AML-193 (cell line): ENCODE measurements at regions not wholly inside any gene's neighbourhood (a gene's known extent, or its start where the extent isn't known, plus 50 kb on each side); places are given as distances from the start of the nearest gene placed in this dataset.

Source experiments
- DNase-seq, 2 experiments: peaks; one replicate each; lab custom pipeline; 2025; lab: John Stamatoyannopoulos, UW

DNA sequence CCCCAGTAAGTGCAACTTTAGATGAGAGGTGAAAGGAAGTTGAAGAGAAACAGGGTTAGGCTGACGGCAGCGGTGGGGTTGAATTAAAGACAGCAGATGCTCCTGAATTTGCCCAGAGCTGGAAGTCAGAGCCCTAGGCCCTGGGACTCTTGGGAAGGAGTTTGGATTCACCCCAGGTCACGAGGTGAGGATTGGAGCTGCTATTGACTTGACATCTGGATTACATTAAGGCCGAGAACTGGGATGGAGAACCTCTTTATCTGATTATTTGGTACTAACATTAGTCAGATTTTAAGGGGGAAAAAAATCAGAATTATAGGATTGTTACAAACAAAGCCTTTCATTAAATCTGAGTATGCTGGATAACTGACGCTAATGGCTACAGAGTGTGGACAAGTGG is 367.2 kb downstream of the ZNF536 start:
- no peak for DNase-seq

DNA sequence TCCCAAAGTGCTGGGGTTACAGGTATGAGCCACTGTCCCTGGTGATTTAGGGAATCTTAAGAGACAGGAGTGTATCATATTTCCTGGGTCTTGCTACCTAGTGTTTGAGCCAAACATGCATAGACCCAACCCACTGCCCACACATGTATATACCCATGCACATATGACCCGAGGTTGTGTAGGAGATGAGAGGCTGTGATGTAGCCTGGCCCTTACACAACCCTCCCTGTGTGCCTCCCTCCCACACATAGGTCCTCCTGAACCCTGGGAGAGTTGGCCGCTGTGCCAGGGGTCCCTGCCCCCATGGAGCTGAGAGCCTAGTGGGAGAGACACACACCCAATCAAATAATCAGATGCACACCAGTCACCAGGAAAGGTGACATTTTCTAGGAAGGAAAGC is 365.9 kb downstream of the ZNF536 start:
- DNase-seq = no peak

DNA sequence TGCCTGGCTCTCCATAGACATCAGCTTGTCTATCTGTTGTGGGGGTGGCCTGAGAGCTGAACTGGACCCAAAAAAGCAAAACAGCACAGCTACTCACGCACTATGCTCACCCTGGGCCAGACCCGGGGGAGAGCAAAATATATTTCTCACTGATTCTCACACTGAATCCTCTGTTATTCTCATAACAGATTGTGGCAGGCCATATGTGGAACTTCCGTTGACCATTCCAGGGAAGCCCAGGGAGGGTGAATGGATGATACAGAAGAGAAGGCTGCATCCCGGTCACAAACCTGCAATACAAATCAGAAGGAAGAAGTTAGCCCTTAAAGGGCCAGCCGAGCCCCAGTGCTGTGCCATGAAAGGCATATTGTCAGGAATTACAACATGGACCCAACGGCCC is 362.5 kb downstream of the ZNF536 start:
- no peak for DNase-seq

DNA sequence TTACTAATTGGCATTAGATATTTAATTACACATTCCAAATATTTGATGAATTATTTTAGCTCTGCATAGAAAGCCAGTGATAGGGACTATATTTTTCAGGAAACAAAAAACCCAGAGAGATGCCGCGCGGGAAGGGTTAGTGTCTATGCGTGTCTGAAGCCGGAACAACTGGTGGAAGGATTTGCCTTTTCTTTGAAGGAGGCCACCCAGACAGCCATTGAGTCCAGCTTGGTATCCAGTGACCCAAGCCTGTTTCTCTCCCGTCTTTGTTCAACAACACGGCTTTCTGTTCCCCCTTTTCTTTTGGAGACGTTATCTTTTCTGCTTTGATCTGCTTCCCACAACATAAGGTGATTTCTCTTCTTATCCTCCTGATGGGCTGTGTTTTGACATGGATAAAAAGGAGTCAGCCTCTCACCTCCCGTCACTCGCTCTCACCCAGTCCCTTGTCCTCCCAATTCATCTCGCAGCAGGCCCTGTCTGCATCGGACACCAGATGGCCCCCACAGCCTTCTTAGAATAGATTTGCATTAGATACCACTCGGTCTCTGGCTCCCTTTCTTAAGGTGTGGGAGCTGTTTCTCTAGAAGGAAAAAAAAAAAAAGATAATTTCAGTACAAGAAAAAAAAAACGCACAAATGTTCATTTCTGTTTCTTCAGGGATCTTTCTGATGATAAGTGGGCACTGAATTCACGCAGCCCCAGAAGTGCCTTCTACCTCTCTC is 361.8 kb downstream of the ZNF536 start:
- no peak for DNase-seq

DNA sequence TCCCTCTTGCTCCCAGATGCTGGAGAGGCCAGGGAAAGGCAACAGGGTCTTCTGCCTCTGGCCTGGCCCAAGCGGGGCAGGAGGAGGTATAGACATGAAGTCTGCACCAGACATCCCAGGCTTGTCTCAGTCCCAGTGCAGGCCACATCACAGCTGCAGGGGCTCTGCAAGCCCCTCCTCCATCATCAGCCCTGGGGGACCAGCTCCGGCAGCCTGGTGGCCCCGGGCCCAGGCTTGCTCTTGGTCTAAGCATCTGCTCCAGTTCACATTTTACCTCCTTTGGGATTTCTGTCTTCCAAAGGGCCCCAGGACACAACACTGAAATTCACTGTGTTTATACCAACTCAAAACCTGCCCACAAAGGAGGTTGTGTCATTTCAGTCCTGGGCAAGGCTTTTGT is 359.4 kb downstream of the ZNF536 start:
- no peak for DNase-seq

DNA sequence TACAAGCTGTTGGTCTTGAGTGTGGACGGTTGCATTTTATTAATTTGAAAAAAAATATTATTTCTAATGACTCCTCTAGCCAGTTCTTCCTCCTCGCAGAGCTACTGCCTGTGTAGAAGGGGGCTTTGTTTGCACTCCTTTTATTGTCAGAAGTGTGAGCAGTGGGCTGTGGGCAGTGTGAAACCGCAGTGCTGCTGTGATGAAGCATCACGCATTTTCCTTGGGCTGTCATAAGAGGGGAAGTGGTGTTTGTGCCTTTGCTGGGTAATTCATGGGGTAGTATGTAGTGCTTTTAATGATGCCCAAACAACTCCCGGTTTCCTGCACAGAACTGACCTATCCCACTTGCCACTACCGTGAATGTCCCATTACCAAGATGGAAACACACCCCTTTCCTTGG is 357.3 kb downstream of the ZNF536 start:
- DNase-seq = no peak

DNA sequence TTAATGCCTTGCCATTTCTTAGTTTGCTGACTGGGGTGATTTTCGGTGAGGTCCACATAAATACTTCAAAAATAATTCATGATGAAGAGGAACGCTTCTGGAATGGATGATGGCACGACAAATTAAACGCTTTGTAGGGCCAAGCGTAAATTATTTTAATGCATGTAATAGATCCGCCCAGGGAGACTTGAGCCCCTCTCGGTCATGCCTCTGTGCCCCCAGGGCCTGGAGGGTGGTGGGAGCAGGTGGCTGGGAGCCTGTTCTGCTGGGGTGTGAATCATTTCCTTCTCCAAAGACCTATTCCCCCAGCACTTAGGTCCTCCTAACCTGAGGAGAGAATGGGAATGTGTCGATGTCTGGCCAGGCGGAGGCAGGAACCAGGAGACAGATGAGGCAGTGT is 350.6 kb downstream of the ZNF536 start:
- no peak for DNase-seq

DNA sequence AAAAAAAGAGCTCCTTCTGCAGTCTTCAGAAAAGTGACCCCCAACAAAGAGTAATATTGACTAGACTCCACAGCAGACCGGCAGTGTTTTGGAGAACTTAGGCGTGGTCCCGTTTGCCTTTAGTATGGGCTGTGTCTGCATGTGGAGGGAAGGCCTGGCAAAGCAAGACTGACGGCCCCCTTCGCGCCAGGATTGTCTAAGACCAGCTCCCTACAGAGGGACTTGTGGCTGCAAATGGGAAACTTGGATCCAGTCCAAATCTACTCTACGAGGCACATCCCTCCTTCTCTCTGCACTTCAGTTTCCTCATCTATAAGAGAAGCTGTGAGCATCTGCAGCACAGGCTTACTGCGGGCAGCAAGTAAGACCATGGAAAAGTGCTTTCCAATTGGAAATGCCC is 350.0 kb downstream of the ZNF536 start:
- DNase-seq = no peak

DNA sequence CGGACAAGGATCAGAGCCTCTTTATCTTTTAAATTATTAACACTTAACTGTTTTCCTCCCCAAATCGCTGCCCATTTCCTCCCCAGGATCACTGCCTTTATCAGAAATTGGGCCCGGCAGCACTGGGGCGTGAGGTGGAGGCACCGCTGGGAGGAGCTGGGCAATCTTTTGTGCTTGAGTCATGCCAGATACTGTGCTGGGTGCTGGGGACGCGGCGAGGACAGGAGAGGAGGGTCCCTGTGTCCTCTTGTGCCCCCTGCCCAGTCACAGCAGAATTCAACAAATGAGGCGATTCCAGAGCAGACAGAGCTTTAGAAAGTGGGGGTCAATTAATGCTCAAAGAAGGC is 347.8 kb downstream of the ZNF536 start:
- no peak for DNase-seq

DNA sequence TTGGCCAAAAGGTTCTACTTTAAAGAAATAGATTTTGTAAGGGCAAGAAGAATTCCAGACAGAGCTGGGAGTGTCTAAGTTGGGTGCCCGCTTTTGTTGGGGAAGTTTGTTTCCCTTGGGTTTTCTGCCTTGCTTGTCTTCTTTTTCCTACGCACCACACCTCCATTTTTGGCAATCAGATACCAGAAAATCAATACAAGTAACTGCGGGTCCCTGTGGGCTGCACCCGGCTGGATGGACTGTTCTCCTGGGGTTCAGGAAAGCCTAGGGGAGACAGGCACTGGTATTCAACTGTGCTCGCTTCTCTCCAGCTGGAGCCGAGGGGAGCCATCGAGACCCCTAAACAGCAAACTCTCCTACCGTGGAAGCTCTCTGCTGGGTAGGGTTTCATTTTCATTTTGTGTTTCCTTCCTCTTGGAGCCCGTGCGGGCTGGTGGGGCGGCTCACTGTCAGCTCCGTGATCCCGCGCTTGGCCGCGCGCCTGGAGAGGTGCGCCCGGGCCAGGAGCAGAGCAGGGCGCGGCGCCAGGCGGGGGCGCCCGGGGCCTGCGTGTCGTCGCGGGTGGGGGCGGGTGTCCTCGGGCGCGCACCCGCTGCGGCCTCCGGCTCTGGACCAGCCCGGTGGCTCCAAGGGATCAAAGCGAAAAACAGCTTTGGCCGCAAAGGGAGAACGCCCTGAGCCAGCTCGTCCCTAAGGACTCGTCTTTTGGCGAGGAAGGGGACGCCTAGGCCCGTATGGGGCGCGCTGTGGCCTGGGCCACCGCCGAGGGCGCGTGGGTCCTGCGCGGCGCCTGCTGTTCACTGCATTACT is 347.2 kb downstream of the ZNF536 start:
- DNase-seq = no peak

DNA sequence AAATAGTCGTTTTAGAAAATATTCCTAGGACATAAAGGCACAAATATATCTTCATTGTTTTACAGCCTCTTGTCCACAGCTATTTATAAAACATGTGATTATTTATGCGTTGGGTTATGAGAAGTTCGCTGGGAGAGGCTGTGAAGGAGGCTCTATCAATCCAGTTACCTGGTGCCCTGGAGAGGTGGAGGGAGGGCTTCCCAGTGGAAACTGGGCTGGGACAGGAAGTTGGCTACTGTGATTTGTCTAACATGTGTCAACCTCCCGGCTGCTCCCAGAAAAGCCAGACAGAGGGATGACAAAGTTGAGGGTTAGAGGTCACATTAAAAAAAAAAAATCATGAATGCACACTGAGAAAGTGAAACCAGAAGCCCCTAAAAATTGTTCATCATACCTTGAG is 346.5 kb downstream of the ZNF536 start:
- no peak for DNase-seq

DNA sequence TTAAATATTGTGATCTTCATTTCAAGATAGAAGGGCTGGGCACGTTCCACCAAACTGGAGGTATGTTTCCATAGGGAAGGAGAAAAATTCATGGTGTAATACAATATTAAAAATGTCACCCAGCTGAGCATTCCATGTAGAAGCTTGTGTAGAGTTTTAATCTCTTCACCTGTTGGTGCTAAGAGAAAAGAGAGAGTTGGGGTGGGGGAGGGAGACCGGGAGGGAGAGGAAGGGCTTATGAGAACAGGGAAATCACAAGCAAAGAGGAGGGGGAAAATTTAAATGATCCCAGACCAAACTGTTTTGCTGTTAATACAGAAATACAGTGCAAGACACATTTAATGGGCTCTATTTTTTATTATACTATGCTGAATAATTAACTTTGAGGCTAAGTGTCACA is 345.8 kb downstream of the ZNF536 start:
- DNase-seq = no peak

DNA sequence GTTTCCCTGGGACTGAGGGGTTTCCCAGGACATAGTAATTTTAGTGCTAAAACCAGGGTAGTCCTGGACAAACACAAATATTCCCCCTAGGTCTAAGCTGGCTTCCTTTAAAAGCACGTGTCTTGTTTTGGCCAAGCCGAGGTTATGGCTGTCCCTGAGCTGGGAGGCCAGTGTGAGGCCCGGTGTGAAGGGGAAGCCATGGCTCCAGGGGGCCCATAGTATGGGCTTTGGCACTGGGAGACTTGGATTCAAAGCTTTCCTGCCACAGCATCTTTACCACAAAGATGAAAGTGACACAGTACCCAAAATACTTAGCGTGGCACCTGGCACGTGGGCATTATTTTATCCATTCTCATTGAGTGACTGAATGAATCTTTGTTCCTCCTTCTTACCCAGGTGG is 345.2 kb downstream of the ZNF536 start:
- no peak for DNase-seq

DNA sequence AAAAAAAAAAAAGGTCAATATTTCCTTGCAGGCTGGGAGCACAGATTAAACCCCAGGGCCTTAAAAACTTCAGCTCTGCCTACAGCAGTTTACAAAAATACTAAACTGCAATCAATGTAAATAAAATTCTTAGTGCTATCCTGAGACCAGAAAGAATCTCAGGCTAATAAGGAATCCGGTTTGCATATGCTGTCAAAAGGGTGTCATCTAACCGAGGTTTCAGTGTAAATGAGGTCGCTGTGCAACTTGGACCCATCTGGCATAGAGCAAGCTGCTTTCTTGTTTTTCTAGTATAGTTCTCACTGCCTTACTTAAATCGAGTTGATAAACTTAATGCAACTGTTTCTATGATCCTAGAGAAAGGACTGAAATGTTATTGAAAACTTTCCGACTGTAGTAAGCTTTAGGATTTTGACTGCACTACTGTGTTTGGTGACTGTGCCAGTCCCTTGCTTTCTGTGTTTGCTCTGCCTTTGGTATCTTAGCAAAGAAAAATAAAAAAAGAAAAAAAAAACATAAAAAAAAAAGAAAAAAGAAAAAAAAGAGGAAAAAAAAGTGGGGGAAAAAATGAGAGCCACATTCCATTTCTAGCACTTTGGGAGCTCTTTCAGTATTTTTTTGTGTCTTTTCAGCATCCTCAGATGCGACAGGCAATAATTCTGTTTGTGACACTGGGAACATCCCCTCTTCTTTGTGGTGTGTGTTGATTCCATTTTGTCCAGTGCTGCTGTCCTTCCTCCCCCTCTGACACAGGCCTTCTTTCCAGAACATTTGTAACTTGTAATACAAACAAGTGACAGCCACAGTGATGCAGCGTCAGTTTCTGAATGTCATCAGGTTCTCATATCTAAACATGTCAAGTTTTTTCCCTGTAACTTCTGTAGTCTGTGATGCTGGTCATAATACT is 340.5 kb downstream of the ZNF536 start:
- DNase-seq = no peak

DNA sequence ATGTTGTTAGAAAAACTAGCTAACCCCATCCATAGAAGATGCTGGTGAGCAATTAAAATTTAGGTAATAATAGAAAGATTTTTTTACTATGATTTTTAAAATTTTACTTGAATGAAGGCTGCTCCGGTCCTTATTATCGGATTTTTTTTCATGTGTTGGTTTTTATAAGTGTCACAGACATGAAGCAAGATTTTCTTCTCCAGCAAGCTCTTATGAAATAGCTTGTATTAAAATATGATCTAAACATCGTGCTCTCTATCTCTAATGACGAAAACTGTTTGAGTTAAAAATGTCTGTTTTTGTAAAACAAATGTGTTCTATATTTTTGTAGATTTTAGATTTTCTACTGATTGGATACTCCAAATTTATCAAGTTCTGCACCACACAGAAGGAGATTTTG is 339.6 kb downstream of the ZNF536 start:
- DNase-seq = no peak

DNA sequence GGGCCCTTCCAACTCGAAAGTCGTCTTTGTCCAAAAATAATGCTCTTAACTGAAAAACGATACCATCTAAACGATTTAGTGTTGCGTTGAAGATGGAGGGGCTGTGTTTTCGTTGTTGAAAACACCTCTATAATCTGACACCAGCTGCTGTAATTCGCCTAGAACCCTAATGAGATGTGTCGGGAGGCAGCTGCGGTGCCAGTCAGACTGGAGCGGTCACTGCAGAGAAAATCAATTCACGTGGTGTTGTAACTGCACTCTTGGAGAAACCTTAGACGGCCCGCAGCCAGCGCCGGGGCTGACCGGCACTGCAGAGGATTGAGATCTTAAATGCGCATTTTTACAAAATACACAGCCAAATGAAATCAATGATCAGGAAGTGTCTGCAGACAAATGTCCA is 339.1 kb downstream of the ZNF536 start:
- no peak for DNase-seq

DNA sequence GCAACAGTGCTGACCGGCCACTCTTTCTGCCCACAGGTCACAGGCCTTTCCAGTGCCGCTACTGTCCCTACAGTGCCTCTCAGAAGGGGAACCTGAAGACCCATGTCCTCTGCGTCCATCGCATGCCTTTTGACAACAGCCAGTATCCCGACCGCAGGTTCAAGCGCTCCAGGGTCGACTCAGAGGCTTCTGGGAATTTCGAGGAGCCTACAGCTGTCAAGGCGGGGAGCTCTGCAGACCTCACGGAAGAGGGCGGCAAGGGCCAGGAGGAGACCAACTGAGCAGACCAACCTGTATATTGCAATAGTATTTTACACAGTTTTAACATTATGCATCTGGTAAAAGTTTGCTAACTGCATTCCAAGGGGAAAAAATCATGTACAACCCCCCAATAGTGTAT is 338.5 kb downstream of the ZNF536 start:
- no peak for DNase-seq

DNA sequence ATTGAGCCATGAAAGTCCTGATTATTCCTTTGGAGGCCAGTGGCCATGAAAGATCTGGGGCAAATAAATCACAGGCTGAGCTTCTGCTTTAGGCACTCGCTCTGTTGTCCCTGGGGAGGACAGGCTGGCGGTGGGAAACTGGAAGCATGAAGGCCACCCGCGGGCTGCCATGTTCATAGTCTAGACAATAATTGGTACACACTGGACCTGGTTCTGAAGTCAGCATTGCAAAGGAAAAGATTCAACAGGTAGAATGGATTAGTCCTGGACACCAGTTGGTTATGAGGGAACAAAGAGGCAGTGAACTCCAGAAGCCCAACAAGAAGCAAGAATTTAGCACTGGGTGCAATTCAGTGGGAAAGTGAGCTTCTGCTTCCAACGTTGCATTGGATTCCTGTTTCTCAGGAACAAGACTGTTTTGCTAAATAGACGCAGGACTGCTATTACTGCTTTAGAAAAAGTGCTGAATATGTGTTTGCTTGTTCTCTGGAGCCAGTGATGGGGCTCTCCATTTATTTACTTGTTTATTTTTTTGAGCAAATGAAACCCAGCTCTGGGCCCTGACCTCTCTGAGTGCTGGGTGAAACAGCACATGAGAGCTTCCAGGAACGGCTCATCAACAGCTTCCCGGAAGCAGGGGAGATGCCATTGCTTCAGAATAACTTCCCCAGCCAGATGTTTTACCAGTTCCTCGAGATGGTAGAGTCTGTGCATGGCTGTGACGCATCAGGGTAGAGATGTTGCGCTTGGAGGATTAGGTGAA is 336.4 kb downstream of the ZNF536 start:
- DNase-seq = no peak

DNA sequence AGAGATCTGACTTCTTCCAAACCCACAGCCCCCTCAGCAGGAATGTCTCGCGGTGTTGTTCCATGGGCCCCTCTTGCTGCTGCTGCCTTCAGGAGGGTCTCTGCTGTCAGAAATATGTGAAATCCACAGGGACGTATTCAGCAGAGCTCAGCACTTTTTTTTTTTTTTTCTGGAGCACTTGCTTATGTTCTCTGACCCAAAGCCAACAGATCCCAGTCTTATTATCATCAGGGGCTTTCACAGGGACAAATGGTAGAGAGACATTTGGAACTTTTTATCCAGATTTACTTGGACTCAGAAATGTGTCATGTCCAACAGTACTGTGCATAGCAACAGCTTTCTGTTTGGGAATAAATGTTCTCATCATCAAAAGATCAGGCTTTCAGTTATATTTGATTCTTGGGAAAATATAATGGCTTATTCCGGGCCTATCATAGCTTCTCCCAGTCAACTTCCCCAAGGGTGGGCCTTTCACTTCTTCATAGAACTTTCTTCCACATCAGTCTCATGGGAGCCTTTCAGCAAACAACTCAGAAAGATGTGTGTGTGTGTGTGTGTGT is 332.7 kb downstream of the ZNF536 start:
- DNase-seq = no peak

DNA sequence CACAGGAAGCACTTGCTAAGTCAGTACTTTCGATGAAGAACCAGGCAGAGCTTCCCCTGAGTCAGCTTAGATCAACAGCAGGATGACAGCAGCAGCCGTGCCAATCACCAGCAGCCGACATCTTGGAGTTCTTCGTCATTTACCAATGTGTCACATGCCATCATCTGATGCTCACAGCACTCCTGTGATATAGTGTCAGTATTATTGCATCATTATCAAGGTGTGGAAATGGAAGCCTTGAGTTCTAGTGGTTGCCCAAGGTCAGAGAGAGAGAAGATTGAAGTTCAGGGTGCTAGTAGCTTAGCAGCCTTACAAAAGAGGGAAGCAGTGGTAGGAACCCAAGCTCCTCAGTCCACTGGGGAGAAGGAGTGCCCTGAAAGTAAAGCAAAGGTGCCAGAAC is 331.5 kb downstream of the ZNF536 start:
- no peak for DNase-seq

DNA sequence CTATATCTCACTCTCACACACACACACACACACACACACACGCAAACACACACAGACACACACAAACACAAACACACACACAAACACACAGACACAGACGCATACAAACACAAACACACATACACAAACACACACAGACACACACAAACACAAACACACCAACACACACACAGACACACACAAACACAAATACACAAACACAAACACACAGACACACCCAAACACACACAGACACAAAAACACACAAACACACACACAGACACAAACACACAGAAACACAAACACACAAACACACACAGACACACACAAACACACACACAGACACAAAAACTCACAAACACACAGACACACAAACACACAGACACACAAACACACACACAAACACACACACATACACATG is 329.0 kb downstream of the ZNF536 start:
- DNase-seq = no peak

DNA sequence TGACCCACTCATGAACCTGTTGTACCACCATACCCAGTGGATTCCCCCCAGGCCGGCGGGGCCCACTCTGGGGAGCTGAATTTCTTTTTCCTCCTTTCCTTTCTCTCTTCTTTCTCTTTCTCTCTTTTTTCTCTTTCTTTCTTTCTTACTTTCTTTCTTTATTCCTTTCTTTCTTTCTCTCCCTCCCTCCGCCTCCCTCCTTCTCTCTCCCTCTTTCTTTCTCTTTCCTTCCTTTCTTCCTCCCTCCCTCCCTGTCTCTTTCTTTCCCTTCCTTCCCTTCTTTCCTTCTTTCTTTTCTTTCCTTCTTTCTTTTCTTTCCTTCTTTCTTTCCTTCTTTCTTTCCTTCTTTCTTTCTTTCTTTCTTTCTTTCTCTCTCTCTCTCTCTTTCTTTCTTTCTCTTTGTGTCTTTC is 327.7 kb downstream of the ZNF536 start:
- DNase-seq = no peak
